ENCODE measurements at regions not wholly inside any gene's neighbourhood (a gene's known extent, or its start where the extent isn't known, plus 50 kb on each side); places are given as distances from the start of the nearest gene placed in this dataset.
"Not testable (repeated sequence)": the region's sequence is repeated elsewhere in the genome, so short reads cannot be mapped to it uniquely, and the experiment has no call there.

- no peak for DNase-seq
Measured at GRCh38 chr10:2887391-2888070, 179.8 kb upstream of the PFKP start.

- DNase-seq, result no peak
Measured at GRCh38 chr10:2886662-2887061, 180.7 kb upstream of the PFKP start.

- no peak for DNase-seq
Measured at GRCh38 chr10:2885288-2886278, 181.8 kb upstream of the PFKP start.

DNA sequence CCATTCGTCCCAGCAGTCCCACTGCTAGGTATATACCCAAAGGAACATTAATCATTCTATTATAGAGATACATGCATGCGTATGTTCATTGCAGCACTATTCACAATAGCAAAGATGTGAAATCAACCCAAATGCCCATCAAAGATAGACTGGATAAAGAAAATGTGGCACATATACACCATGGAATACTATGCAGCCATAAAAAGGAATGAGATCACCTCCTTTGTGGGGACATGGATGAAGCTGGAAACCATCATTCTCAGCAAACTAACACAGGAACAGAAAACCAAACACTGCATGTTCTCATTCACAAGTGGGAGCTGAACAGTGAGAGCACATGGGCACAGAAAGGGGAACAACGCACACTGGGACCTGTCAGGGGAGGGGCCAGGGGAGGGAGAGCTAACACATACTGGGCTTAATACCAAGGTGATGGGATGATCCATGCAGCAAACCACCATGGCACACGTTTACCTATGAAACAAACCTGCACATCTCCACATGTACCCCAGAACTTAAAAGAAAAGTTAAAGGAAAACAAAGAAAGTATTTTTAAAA lies 183.3 kb upstream of the PFKP start:
- DNase-seq, result not testable (repeated sequence)

DNA sequence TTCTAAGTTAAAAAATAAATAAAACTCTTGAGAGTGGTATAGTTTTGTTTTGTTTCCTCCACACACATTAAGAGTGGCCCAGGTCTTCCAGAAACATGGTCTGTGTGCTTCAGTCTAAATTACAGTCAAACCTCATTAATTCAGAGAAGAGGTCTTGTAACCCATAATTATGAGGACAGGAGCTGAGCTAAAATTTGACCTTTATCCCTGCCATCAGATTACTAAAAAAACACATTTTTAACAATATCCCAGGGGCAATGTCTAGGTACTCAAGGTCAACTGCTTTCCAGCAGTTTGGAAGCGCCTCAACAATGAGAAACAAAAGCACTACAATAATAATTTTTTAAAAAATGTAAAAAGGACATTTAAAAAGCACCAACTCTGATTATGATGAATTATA lies 184.1 kb upstream of the PFKP start:
- no peak for DNase-seq

GRCh38 chr10:2882628-2883027 lies 184.7 kb upstream of the PFKP start:
- peak in 1 of 2 experiments; percentile 26 for DNase-seq

- DNase-seq, result no peak
Measured at GRCh38 chr10:2881720-2882620, 185.4 kb upstream of the PFKP start.

DNA sequence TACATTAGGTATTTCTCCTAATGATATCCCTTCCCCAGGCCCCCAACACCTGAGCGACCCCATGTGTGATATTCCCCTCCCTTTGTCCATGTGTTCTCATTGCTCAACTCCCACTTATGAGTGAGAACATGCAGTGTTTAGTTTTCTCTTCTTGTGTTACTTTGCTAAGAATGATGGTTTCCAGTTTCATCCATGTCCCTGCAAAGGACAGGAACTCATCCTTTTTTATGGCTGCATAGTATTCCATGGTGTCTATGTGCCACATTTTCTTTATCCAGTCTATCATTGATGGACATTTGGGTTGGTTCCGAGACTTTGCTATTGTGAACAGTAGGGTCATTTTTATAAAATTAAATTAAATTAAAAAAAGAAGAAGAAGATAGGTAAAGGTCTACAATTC lies 187.3 kb upstream of the PFKP start:
- not testable (repeated sequence) for DNase-seq

DNA sequence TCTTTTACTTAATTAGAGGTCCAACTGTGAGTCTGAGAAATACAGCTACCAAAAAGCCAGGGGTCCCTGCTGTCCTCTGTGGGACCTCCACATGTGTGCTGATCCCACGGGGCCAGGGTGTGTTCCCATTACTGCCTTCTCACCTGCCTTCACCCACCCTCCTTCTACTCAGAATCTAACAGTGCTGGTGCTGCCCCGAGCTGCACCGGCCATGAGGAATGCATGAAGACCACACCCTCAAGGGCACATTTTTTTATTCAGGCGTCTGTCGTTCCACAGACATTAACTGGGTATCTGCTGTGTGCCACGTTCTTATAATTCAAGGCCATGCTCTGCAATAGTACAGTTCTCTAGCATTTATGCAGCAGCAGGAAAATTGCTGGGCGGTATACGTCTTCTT lies 188.5 kb upstream of the PFKP start:
- no peak for DNase-seq

- no peak for DNase-seq
Measured at GRCh38 chr10:2876032-2876431, 191.3 kb upstream of the PFKP start.

DNA sequence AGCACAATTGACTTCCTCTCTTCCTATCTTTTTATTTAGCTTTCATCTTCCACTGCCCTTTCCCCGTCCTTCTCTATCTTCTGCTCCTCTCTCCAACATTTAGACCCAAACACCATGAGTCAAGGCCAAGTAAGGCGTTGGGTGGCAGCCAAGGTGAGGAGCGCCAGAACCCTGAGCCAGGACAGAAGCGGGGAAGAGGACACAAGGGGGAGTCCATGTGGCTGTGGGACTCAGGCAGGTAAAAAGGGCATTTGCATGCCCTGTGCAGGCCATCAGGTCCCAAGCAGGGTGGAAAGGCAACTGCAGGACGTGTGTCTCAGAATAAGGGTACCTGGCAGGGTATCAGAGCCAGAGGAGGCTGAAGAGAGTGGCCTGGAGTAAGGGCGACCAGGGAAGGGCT lies 192.4 kb upstream of the PFKP start:
- no peak for DNase-seq

DNA sequence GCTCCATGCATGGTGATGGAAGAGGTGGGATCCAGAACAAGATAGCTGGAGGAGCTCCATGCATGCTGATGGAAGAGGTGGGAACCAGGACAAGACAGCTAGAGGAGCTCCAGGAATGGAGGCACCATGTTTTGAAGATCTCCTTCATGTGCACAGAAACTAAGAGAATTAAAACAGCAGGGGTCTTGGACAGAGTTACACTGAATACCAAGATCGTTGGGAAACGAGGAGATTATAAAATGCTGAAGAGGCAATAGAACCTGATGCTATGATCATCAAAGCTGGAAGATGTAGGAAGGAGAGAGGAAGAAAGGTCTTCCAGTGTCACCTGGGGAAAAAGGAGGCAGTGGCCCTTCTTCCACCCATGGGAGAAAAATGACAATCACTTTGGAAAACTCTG lies 193.6 kb upstream of the PFKP start:
- DNase-seq, result no peak

- no peak for DNase-seq
Measured at GRCh38 chr10:2871673-2872219, 195.6 kb upstream of the PFKP start.

DNA sequence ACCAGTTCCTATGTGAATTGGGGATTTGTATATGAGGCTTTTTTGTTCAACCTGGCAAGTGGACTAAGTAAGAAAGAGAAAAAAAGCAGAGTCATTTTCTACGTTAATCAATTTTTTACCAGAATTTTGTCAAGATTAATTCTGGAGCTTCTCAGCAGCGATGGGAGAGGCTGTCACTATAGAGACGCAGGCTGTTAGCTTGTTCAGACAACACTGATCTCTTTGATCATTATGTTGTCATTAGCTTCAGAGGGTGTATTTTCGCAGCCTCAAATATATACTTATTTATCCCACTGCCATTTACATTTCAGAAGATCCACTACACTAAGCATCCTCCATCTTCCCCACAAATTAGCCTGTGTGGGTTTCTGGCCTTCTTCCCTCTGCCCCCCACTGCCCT lies 196.7 kb upstream of the PFKP start:
- no peak for DNase-seq

DNA sequence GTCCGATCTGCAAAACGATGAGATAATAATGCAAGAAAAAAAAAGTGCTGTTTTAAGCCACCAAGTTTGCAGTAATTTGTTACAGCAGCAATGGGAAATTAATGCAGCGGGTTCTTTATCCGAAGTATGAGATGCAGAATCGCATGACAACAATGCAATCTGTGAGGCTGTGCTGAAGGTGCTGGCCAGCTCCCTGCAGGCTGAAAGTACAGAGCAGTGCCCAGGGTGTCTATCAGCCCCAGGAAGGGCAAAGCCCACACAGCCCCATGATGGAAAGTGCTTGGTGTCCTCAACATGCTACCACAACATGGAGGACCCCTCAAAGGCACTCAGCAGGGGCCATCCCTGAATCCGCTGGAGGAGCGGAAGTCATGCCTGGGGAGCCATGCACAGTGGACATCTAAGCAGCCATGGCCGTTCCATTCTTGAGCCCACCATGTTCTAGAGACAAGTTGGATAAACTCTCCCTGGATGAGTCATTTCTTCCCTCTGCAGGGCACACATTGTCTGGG lies 199.5 kb upstream of the PFKP start:
- no peak for DNase-seq

DNA sequence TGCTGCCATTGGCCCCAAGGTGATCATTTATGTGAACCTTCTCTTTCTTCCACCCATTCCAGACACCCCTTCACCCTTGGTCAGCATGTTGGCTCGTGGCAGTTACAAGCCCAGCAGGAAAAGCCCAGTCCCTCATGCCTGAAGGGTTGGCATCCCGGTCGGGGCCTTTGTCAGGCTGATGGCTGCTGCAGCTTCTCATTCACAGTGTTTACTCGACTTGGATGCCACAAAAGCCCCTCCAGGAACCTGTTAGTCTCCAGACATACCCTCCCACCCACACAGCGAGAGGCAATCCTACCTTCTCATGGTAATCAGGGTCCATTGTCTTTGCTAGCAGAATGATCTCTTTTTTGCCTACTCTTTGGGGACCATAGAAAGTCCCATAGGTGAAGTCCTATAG lies 200.8 kb upstream of the PFKP start:
- DNase-seq, result no peak

DNA sequence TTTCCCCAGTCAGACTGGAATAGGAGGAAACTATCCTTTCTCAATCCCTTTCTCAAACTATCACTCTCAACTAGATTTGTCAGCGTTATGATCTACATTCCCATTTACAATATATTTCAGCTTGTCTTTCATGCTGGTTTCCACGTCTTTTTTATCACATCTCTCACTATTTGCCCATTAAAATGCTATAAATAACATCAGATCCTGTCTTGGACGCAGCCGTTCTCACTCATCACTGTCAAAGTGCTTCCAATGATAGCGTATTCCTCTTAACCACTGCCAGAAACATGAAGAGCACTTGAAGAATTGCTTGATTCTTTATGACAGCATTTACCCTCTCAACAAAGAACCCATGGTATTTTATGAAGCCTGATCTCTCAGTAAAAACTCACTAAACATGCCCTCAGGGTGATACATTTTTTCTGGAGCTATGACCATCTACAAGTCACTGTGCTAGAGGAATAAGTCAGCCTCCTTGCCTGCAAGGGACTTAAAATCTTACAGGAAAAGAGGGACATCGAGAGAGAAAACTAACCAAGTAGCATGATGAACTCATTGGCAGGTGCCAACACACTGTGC lies 205.6 kb upstream of the PFKP start:
- DNase-seq, result peak; percentile 8 to 33

GRCh38 chr10:2858452-2858851 lies 208.9 kb upstream of the PFKP start:
- DNase-seq, result no peak

- DNase-seq, result no peak
Measured at GRCh38 chr10:2856598-2856997, 210.8 kb upstream of the PFKP start.

GRCh38 chr10:2852574-2853323 lies 214.6 kb upstream of the PFKP start:
- DNase-seq, result no peak

DNA sequence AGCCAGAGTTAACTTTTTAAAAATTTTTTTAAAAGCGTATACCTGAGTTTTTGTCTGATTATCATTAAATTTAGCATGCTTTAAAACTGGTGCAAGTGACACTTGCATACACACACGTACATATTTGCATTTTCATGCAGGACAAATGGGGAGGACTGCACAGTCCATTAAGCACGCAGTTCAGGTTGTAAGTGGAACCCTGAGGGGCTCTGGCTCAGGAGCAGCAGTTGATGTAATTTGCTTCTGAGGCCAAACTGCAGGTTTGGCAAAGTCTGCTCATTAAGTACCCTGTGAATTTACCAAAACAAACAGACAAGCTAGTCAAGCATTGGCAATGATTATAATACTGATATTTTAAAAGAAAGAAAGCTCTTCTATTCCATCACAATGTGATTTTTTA lies 215.8 kb upstream of the PFKP start:
- DNase-seq, result no peak
